DND-41 (cell line): ENCODE measurements at regions not wholly inside any gene's neighbourhood (a gene's known extent, or its start where the extent isn't known, plus 50 kb on each side); places are given as distances from the start of the nearest gene placed in this dataset.

Experiments
- ATAC-seq: fragments of 200-7000 bp; cut with Tn5 transposase; 3 replicates; pipeline ENCODE4 v1.9.1; 2021; ENCODE audit warnings: low read depth; ENCODE audit not compliant: insufficient read depth
- DNase-seq: peaks from one replicate; pipeline ENCODE4 v3.0.0-alpha.2; 2020
- H2AFZ ChIP-seq: 2 replicates; pipeline ENCODE4 v1.6.0; 2012; ENCODE audit warnings: low read depth, low read length
- H3K27ac ChIP-seq: 2 replicates; pipeline ENCODE4 v1.5.1; 2012; ENCODE audit warnings: low read length, inconsistent platforms
- H3K27me3 ChIP-seq: fragments of 200-600 bp; sonication (generic); 2 replicates; pipeline ENCODE4 v1.6.0; 2012; ENCODE audit warnings: low read length, mild to moderate bottlenecking, inconsistent platforms; ENCODE audit not compliant: insufficient read depth, poor library complexity
- H3K36me3 ChIP-seq: 2 replicates; pipeline ENCODE4 v1.5.1; 2012; ENCODE audit warnings: low read length, inconsistent platforms; ENCODE audit not compliant: insufficient read depth
- H3K4me1 ChIP-seq: 2 replicates; pipeline ENCODE4 v1.5.1; 2012; ENCODE audit warnings: mild to moderate bottlenecking, low read length; ENCODE audit not compliant: insufficient read depth
- H3K4me2 ChIP-seq: 2 replicates; pipeline ENCODE4 v1.6.0; 2012; ENCODE audit warnings: mild to moderate bottlenecking, moderate library complexity, low read length, inconsistent platforms; ENCODE audit not compliant: insufficient read depth
- H3K4me3 ChIP-seq, 2 experiments: fragments of 200-600 bp in 1 of 2; shearing (Covaris generic) in 1 of 2; 2 replicates each; pipeline ENCODE4 v1.5.1; 2012 to 2016; ENCODE audit warnings: inconsistent platforms in 2 of 2, low read length in 2 of 2, mild to moderate bottlenecking in 2 of 2, low read depth in 1 of 2, moderate library complexity in 1 of 2
- H3K79me2 ChIP-seq: 2 replicates; pipeline ENCODE4 v1.6.0; 2012; ENCODE audit warnings: low read length, inconsistent platforms; ENCODE audit not compliant: insufficient read depth
- H3K9ac ChIP-seq: 2 replicates; pipeline ENCODE4 v1.6.0; 2012; ENCODE audit warnings: low read depth, mild to moderate bottlenecking, inconsistent platforms, low read length, moderate library complexity
- H3K9me3 ChIP-seq: 2 replicates; pipeline ENCODE4 v1.5.1; 2012; ENCODE audit warnings: low read length, moderate library complexity, mild to moderate bottlenecking, inconsistent platforms; ENCODE audit not compliant: insufficient read depth, severe bottlenecking
- H4K20me1 ChIP-seq: 2 replicates; pipeline ENCODE4 v1.6.0; 2012; ENCODE audit warnings: low read length; ENCODE audit not compliant: insufficient read depth
- CTCF ChIP-seq: IDR thresholded peaks from 2 replicates; pipeline ENCODE4 v1.5.1; 2012; ENCODE audit warnings: borderline replicate concordance, low read length, moderate library complexity, mild to moderate bottlenecking; ENCODE audit not compliant: poor library complexity, severe bottlenecking; ENCODE audit errors: extremely low read depth
- EZH2 ChIP-seq: IDR thresholded peaks from 3 replicates; pipeline ENCODE4 v1.6.1; 2012; ENCODE audit warnings: borderline replicate concordance, low read depth, mild to moderate bottlenecking, moderate library complexity, low read length, inconsistent platforms; ENCODE audit not compliant: severe bottlenecking

- TF ChIP-seq CTCF (no peak), EZH2 (no peak)
- Histone ChIP-seq H3K4me1 (no peaks in the 10 kb centered on the region), H3K9me3 (no peaks in the 10 kb centered on the region), H3K27me3 (no peaks in the 10 kb centered on the region), H3K27ac (no peak overlapping the region), H3K4me2 (no peak overlapping the region), H2AFZ (no peak overlapping the region), H3K36me3 (no peaks in the 10 kb centered on the region), H3K4me3 (no peak overlapping the region), H3K79me2 (no peaks in the 10 kb centered on the region), H4K20me1 (no peaks in the 10 kb centered on the region), H3K9ac (no peak overlapping the region)
- no peak for ATAC-seq
- DNase-seq: no peak
Observed at GRCh38 chr4:100019821-100020220, 69.7 kb upstream of the H2AZ1 start.

GRCh38 chr4:100017637-100018310, 67.7 kb upstream of the H2AZ1 start:
- no peak overlapping the region for H3K27ac ChIP-seq
- H4K20me1 ChIP-seq: no peaks in the 10 kb centered on the region
- no peaks in the 10 kb centered on the region for H3K27me3 ChIP-seq
- H3K4me2 ChIP-seq: no peak overlapping the region
- no peaks in the 10 kb centered on the region for H3K79me2 ChIP-seq
- H3K9ac ChIP-seq: no peak overlapping the region
- H2AFZ ChIP-seq: no peak overlapping the region
- no peaks in the 10 kb centered on the region for H3K36me3 ChIP-seq
- no peaks in the 10 kb centered on the region for H3K4me1 ChIP-seq
- no peak overlapping the region for H3K4me3 ChIP-seq
- no peaks in the 10 kb centered on the region for H3K9me3 ChIP-seq
- no peak for DNase-seq
- no peak for ATAC-seq
- TF ChIP-seq CTCF: no peak

GRCh38 chr4:100016191-100016590, 66.1 kb upstream of the H2AZ1 start:
- H3K27ac ChIP-seq: no peak overlapping the region
- no peak for DNase-seq
- H3K4me1 ChIP-seq: no peaks in the 10 kb centered on the region
- no peak overlapping the region for H3K9ac ChIP-seq
- no peak for ATAC-seq
- H3K4me3 ChIP-seq: no peak overlapping the region
- no peak overlapping the region for H3K4me2 ChIP-seq
- H3K36me3 ChIP-seq: no peaks in the 10 kb centered on the region
- H3K27me3 ChIP-seq: no peaks in the 10 kb centered on the region
- no peaks in the 10 kb centered on the region for H3K9me3 ChIP-seq
- no peak overlapping the region for H2AFZ ChIP-seq
- no peaks in the 10 kb centered on the region for H4K20me1 ChIP-seq
- TF ChIP-seq EZH2 (no peak), CTCF (no peak)
- no peaks in the 10 kb centered on the region for H3K79me2 ChIP-seq

GRCh38 chr4:100014616-100015015, 64.5 kb upstream of the H2AZ1 start:
- Histone ChIP-seq H3K27me3 (no peaks in the 10 kb centered on the region), H3K9ac (no peak overlapping the region), H3K4me2 (no peak overlapping the region), H3K27ac (no peak overlapping the region), H3K79me2 (no peaks in the 10 kb centered on the region), H3K4me1 (no peaks in the 10 kb centered on the region), H3K9me3 (no peaks in the 10 kb centered on the region), H2AFZ (no peak overlapping the region), H4K20me1 (no peaks in the 10 kb centered on the region), H3K36me3 (no peaks in the 10 kb centered on the region), H3K4me3 (no peak overlapping the region)
- ATAC-seq (no peak), DNase-seq (no peak)
- TF ChIP-seq CTCF (no peak), EZH2 (no peak)
